ENCODE measurements at regions not wholly inside any gene's neighbourhood (a gene's known extent, or its start where the extent isn't known, plus 50 kb on each side); places are given as distances from the start of the nearest gene placed in this dataset.

- ChIA-PET POLR2A (no interaction called here), CTCF (interaction anchor here (0.8 to 5.8 kb wide), 17 partner anchors 11 to 1890 kb away, joined by 3 to 58 read pairs (median 3); no protein-coding TSS in a partner anchor)
- DNase-seq (ENCODE audit: low read depth in 1 of 2, low spot score in 1 of 2) = peak; percentile 16 to 65
- peak; percentile 60 for TF ChIP-seq SMC3 (IDR thresholded peaks at IDR 0.05)
- TF ChIP-seq HOXA7 (CRISPR knock-in tag; IDR thresholded peaks at IDR 0.05) = no peak
- no peak for TF ChIP-seq CEBPB (IDR thresholded peaks at IDR 0.05)
- no peak for TF ChIP-seq USF2 (IDR thresholded peaks at IDR 0.05)
- TF ChIP-seq CBX2 (IDR thresholded peaks at IDR 0.05; ENCODE audit: borderline replicate concordance, low read depth) = no peak
- no peak for TF ChIP-seq MYC (IDR thresholded peaks at IDR 0.05; ENCODE audit: borderline replicate concordance, low read length)
- peak; percentile 71 for TF ChIP-seq CTCF (IDR thresholded peaks at IDR 0.05)
- peak; percentile 68 to 76 for TF ChIP-seq RAD21 (conservative IDR thresholded peaks at IDR 0.05 in 1 of 2, IDR thresholded peaks at IDR 0.05 in 1 of 2)
- FAIRE-seq = peak; percentile 54
- H3K4me3 ChIP-seq = no peak overlapping the region
- no peaks in the 10 kb centered on the region for H3K9me3 ChIP-seq
- peak; percentile 64 to 72; a peak in 4 of 6 replicates for ATAC-seq
- H3K4me1 ChIP-seq = no peaks in the 10 kb centered on the region
- no peak overlapping the region for H3K4me2 ChIP-seq
- 23% methylated on average over 3 of the region's 3 CpGs for WGBS (ENCODE audit: missing lambda C conversion rate)
- H3K27ac ChIP-seq = no peak overlapping the region
These were observed 1247.8 kb downstream of the GATA3 start for GRCh38 chr10:9302140-9302746.

- H3K9me3 ChIP-seq = no peaks in the 10 kb centered on the region
- no peak overlapping the region for H3K27ac ChIP-seq
- no peak for FAIRE-seq
- no peaks in the 10 kb centered on the region for H3K4me1 ChIP-seq
- no peak overlapping the region for H3K4me3 ChIP-seq
- peak in 1 of 2 experiments; percentile 56; a peak in 2 of 6 replicates for ATAC-seq
- 9% methylated on average over 6 of the region's 6 CpGs for WGBS (ENCODE audit: missing lambda C conversion rate)
- no peak overlapping the region for H3K4me2 ChIP-seq
- DNase-seq (ENCODE audit: low read depth in 1 of 2, low spot score in 1 of 2) = peak in 1 of 2 experiments; percentile 41
- POLR2A ChIA-PET = no interaction called here
- CTCF ChIA-PET = interaction anchor here (0.7 to 5.8 kb wide), 10 partner anchors 9 to 1789 kb away, joined by 3 to 58 read pairs (median 4); no protein-coding TSS in a partner anchor
- TF ChIP-seq SMC3 (IDR thresholded peaks at IDR 0.05) (0 out of 3 replicates have a peak, but pooled peaks have one; percentile 29), CTCF (IDR thresholded peaks at IDR 0.05) (peak; percentile 74), EP300 (IDR thresholded peaks at IDR 0.05) (no peak), RAD21 (conservative IDR thresholded peaks at IDR 0.05 in 1 of 2, IDR thresholded peaks at IDR 0.05 in 1 of 2) (peak; percentile 72)
These were observed 1250.6 kb downstream of the GATA3 start for GRCh38 chr10:9305018-9305655.

GRCh38 chr10:9311702-9312499 is 1257.4 kb downstream of the GATA3 start:
- H3K4me2 ChIP-seq = no peak overlapping the region
- no peaks in the 10 kb centered on the region for H3K4me1 ChIP-seq
- ATAC-seq (no peak), FAIRE-seq (no peak), DNase-seq (ENCODE audit: low read depth in 1 of 2, low spot score in 1 of 2) (no peak)
- H3K27ac ChIP-seq = no peak overlapping the region
- TF ChIP-seq GATA3 (IDR thresholded peaks at IDR 0.05; ENCODE audit: borderline replicate concordance) (no peak), MAFK (IDR thresholded peaks at IDR 0.05; ENCODE audit: partially characterized antibody) (peak; percentile 3), CTCF (IDR thresholded peaks at IDR 0.05) (peak; percentile 18; the same call in 1 of the 3 replicates), MAZ (IDR thresholded peaks at IDR 0.05; ENCODE audit: borderline replicate concordance, low read depth, low read length) (no peak), BHLHE40 (IDR thresholded peaks at IDR 0.05; ENCODE audit: low read depth, low read length) (no peak)
- H3K4me3 ChIP-seq = no peak overlapping the region
- WGBS (ENCODE audit: missing lambda C conversion rate) = 4% methylated on average over 4 of the region's 4 CpGs
- ChIA-PET POLR2A (no interaction called here), CTCF (interaction anchor here (0.9 to 1.1 kb wide), 2 partner anchors 1546 to 1786 kb away, joined by 3 read pairs; no protein-coding TSS in a partner anchor)
- no peaks in the 10 kb centered on the region for H3K9me3 ChIP-seq
